A673 (cell line): ENCODE measurements at regions not wholly inside any gene's neighbourhood (a gene's known extent, or its start where the extent isn't known, plus 50 kb on each side); places are given as distances from the start of the nearest gene placed in this dataset.

Experiments used
- EZH2 ChIP-seq: fragments of 200-600 bp; sonication (generic); IDR thresholded peaks from 2 replicates; pipeline ENCODE4 v1.6.1; 2017; ENCODE audit warnings: borderline replicate concordance, low read depth, mild to moderate bottlenecking, mixed read lengths, antibody characterized with exemption, low read length; ENCODE audit not compliant: poor library complexity, severe bottlenecking
- TF ChIP-seq, protein P1 (sequence below): fragments of 300-800, 200-600 bp; sonication (generic); conservative IDR thresholded peaks from 2 replicates; pipeline ENCODE4 v1.5.1; 2017; ENCODE audit warnings: low read depth, mild to moderate bottlenecking, antibody characterized with exemption, low read length, moderate library complexity, mixed read lengths

DNA sequence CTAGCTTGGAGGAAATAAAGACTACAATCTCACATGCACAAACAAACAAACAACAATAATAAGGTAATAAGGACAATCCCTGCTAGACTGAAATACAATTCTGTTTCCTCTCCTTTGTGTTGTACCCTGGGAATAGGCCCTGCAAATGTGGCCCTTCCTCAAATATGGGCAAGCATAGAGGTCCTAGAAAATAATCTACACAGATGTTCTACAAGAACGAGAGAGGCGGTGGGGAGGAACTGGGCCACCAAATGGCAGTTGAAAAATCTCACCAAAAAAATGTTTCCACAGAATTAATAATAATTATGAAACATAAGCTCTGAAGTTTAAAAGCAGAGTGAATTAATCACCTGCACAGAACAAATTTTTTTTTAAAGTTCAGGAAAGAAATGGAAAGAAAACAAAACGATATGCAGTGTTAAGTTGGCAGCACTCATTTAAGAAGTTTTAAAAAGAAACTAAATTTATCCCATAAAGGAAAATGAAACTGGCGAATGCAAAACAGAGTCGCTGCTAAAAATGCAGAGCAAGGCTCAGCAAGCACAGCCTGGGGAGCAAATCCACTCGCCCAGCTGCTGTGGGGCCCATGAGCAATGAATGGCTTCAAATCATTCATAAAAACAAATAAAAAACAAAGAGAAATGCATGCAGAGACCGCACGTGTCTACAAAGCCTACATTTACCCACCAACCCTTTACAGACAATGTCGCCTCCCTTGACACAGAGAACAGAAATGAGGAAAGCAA, 475.4 kb downstream of the OCA2 start:
- no peak for TF ChIP-seq EZH2
- TF ChIP-seq, protein P1, sequence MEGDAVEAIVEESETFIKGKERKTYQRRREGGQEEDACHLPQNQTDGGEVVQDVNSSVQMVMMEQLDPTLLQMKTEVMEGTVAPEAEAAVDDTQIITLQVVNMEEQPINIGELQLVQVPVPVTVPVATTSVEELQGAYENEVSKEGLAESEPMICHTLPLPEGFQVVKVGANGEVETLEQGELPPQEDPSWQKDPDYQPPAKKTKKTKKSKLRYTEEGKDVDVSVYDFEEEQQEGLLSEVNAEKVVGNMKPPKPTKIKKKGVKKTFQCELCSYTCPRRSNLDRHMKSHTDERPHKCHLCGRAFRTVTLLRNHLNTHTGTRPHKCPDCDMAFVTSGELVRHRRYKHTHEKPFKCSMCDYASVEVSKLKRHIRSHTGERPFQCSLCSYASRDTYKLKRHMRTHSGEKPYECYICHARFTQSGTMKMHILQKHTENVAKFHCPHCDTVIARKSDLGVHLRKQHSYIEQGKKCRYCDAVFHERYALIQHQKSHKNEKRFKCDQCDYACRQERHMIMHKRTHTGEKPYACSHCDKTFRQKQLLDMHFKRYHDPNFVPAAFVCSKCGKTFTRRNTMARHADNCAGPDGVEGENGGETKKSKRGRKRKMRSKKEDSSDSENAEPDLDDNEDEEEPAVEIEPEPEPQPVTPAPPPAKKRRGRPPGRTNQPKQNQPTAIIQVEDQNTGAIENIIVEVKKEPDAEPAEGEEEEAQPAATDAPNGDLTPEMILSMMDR, result no peak
